RWPE2 (cell line): ENCODE measurements at regions not wholly inside any gene's neighbourhood (a gene's known extent, or its start where the extent isn't known, plus 50 kb on each side); places are given as distances from the start of the nearest gene placed in this dataset.

Source experiments
- ATAC-seq: fragments of 200-7000 bp; cut with Tn5 transposase; 3 replicates; pipeline ENCODE4 v1.9.1; 2021; ENCODE audit warnings: low read depth
- DNase-seq: peaks from one replicate; pipeline ENCODE4 v3.0.0-alpha.2; 2020; ENCODE audit warnings: low spot score
- H3K27ac ChIP-seq: fragments of 450-650 bp; 2 replicates; pipeline ENCODE4 v1.5.1; 2017; ENCODE audit warnings: mild to moderate bottlenecking; ENCODE audit not compliant: poor library complexity, severe bottlenecking
- H3K27me3 ChIP-seq: fragments of 250-450 bp; sonication (Bioruptor Pico); 2 replicates; pipeline ENCODE4 v1.5.1; 2021; ENCODE audit warnings: mild to moderate bottlenecking, moderate library complexity; ENCODE audit not compliant: insufficient read depth, poor library complexity, severe bottlenecking
- H3K36me3 ChIP-seq: fragments of 250-450 bp; sonication (Bioruptor Pico); 2 replicates; pipeline ENCODE4 v1.5.1; 2020; ENCODE audit warnings: low read depth, mild to moderate bottlenecking, moderate library complexity
- H3K4me1 ChIP-seq: fragments of 250-450 bp; sonication (Bioruptor Pico); 2 replicates; pipeline ENCODE4 v1.5.1; 2021; ENCODE audit warnings: mild to moderate bottlenecking, moderate library complexity; ENCODE audit not compliant: insufficient read depth, poor library complexity, severe bottlenecking
- H3K4me3 ChIP-seq: fragments of 250-450 bp; sonication (Bioruptor Pico); 2 replicates; pipeline ENCODE4 v1.5.1; 2021; ENCODE audit warnings: mild to moderate bottlenecking, moderate library complexity; ENCODE audit not compliant: severe bottlenecking
- H3K9me3 ChIP-seq: fragments of 250-450 bp; sonication (Bioruptor Pico); 2 replicates; pipeline ENCODE4 v1.5.1; 2021; ENCODE audit warnings: mild to moderate bottlenecking, moderate library complexity; ENCODE audit not compliant: severe bottlenecking
- TF ChIP-seq, protein P1 (sequence below): fragments of 450-650 bp; IDR thresholded peaks from one replicate; pipeline ENCODE4 v1.5.1; 2017; ENCODE audit warnings: mild to moderate bottlenecking, moderate library complexity; ENCODE audit not compliant: poor library complexity, severe bottlenecking

DNA sequence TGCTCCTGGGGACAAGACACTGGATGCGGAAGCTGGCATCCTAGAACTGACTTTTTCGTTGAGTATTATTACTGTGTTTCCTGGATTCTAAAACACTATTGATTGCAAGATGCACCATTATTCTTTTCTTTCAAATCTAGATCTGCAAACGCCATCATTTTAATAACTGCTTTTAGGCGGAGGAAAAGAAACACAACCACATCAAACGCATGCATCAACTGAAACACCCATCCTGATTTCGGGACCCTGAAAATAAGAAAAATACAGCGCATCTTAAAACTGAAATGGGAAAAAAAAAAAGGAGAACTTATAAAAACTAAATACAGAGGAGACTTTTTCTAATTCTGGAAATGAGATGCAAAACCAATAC, 103.7 kb upstream of the MAX start:
- Histone ChIP-seq H3K27me3 (no peaks in the 10 kb centered on the region), H3K36me3 (no peaks in the 10 kb centered on the region), H3K27ac (no peak overlapping the region), H3K4me1 (peaks cover 13% of the 10 kb centered on the region), H3K4me3 (no peak overlapping the region), H3K9me3 (no peaks in the 10 kb centered on the region)
- ATAC-seq (no peak), DNase-seq (no peak)
- TF ChIP-seq, protein P1, sequence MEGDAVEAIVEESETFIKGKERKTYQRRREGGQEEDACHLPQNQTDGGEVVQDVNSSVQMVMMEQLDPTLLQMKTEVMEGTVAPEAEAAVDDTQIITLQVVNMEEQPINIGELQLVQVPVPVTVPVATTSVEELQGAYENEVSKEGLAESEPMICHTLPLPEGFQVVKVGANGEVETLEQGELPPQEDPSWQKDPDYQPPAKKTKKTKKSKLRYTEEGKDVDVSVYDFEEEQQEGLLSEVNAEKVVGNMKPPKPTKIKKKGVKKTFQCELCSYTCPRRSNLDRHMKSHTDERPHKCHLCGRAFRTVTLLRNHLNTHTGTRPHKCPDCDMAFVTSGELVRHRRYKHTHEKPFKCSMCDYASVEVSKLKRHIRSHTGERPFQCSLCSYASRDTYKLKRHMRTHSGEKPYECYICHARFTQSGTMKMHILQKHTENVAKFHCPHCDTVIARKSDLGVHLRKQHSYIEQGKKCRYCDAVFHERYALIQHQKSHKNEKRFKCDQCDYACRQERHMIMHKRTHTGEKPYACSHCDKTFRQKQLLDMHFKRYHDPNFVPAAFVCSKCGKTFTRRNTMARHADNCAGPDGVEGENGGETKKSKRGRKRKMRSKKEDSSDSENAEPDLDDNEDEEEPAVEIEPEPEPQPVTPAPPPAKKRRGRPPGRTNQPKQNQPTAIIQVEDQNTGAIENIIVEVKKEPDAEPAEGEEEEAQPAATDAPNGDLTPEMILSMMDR: no peak

DNA sequence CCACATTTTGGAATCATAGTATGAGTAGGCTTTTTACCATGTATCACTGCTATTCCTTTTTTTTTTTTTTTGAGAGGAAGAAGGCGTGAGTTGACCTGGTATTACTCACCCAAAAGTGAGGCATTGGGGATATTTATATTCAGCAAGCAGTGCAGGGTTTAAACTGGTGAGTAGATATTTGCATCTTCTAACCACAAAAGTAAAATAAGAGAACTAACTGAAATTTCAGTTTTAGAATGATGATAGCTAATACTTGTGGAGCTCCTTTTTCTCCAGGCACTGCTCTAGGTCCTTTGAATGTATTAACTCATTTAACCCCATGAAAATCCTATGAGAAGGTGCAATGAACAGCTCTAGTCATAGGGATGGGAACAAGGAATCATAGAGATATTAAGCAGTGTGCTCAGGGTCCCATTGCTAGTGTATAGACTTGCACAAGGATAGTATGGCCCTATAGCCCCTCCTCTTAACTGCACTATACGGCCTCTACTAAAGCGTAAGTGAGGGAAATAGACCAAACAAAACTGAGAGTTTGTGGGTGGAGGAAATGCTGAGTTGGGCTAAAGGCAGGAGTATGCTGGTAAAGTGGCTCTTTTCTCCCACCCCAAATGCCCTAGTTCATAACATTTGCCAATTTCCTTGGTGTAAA, 104.3 kb upstream of the MAX start:
- Histone ChIP-seq H3K36me3 (no peaks in the 10 kb centered on the region), H3K4me3 (no peak overlapping the region), H3K4me1 (peaks cover 18% of the 10 kb centered on the region), H3K9me3 (no peaks in the 10 kb centered on the region), H3K27ac (no peak overlapping the region), H3K27me3 (no peaks in the 10 kb centered on the region)
- ATAC-seq: peak; percentile 78
- TF ChIP-seq, protein P1: no peak
- no peak for DNase-seq

DNA sequence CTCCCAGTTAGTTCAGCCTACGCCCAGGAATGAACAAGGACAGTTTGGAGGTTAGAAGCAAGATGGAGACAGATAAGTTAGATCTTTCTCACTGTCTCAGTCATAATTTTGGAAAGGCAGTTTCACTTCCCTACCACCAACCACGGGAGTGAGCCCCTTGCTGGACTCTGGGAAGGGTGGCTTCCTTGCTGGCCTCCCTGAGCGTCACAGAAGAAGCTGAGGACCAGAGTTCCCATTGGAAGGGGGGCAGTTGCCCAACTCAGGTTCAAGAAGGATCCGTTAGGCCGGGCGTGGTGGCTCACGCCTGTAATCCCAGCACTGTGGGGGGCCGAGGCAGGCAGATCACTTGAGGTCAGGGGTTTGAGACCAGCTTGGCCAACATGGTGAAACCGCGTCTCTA, 106.2 kb upstream of the MAX start:
- no peak overlapping the region for H3K4me3 ChIP-seq
- no peak overlapping the region for H3K27ac ChIP-seq
- H3K27me3 ChIP-seq: no peaks in the 10 kb centered on the region
- TF ChIP-seq, protein P1: no peak
- DNase-seq: no peak
- no peaks in the 10 kb centered on the region for H3K9me3 ChIP-seq
- no peaks in the 10 kb centered on the region for H3K36me3 ChIP-seq
- peaks cover 20% of the 10 kb centered on the region for H3K4me1 ChIP-seq
- no peak for ATAC-seq

DNA sequence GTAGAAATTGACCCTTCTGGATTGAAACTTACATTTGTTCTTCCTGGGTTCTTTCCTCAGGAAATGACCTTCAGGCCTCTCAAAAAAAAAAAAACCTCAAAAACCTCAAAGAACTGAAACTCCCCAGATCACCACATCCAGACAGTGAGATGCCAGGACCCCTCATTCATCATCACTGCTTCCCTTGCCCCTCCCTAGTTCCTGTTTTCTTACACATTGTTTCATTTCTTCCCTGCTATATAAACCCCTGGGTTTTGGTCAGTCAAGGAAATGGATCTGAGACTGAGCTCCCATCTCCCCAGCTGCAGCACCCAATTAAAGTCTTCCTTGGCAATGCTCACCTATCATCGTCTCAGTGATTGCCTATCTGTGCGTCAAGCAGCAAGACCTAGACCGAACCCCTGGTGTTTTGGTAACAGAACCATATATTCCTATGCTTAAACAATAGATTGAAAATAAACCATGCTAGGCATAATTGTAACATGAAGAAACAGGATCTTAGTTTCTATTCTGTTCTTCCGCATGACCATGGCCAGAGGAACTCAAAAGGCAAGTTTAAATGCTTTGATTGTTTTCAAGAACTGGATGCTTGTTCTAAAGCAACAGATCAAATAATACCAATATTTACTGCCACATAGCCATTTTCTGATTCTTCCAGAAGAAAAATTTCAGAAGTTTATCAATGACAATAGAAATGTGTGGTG, 108.0 kb upstream of the MAX start:
- H3K4me1 ChIP-seq: peaks cover 20% of the 10 kb centered on the region

More for the DNA sequence above, 108.0 kb upstream of the MAX start:
- DNase-seq (no peak), ATAC-seq (no peak)
- Histone ChIP-seq H3K4me3 (no peak overlapping the region), H3K27me3 (no peaks in the 10 kb centered on the region), H3K9me3 (no peaks in the 10 kb centered on the region), H3K27ac (no peak overlapping the region), H3K36me3 (no peaks in the 10 kb centered on the region)
- TF ChIP-seq, protein P1: no peak
